GM18505 (cell line): ENCODE measurements at regions not wholly inside any gene's neighbourhood (a gene's known extent, or its start where the extent isn't known, plus 50 kb on each side); places are given as distances from the start of the nearest gene placed in this dataset.
"Not testable (repeated sequence)": the region's sequence is repeated elsewhere in the genome, so short reads cannot be mapped to it uniquely, and the experiment has no call there.

Experiments
- ATAC-seq: cut with Tn5 transposase; IDR thresholded peaks from one replicate; pipeline ENCODE4 v1.9.1; 2021; ENCODE audit not compliant: unreplicated experiment
- POLR2A ChIP-seq: IDR thresholded peaks from 4 replicates; pipeline ENCODE4 v1.6.1; 2011; ENCODE audit warnings: borderline replicate concordance; ENCODE audit not compliant: insufficient read depth, insufficient read length; ENCODE audit errors: extremely low read depth

DNA sequence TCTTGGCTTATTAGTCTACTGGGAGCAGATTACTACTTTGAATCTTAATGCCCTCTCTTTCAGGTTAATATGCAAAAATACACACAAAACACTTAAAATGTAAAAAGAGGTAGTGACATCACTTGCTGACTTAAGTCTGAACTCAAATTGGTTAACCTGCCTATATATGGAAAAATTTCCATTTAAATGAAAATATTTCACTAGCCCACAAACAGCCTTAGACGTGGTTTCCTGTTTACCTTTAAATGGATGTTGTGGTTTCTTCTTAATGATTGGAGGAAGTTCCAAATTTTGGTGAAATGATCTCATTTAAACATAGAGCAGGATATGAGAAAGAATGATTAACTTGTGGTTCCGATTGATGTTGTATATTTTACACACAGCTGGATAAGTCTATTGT is 553.7 kb downstream of the CD109 start:
- peak; percentile 65 for ATAC-seq
- no peak for TF ChIP-seq POLR2A

DNA sequence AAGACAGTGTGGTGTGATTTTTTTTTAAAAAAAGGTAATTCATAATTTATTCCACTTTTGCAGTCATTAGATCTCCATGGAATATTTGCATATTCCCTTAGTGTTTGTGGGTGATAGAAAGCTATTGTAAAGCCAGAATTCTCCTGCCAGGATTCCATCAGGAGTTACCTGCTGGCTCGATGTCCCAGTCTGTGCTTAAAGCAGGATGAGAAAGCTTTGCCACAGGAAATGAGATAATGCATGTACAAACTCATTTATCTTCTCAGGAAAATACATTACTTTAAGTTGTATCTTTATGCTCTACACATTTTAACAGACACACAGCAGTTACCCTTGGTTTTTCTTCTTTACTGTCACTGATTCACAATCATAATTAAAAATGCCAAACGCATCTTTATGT is 553.0 kb downstream of the CD109 start:
- TF ChIP-seq POLR2A: no peak
- no peak for ATAC-seq

- TF ChIP-seq POLR2A: no peak
- ATAC-seq: no peak
These were observed 526.8 kb downstream of the CD109 start for GRCh38 chr6:74222768-74223333.

DNA sequence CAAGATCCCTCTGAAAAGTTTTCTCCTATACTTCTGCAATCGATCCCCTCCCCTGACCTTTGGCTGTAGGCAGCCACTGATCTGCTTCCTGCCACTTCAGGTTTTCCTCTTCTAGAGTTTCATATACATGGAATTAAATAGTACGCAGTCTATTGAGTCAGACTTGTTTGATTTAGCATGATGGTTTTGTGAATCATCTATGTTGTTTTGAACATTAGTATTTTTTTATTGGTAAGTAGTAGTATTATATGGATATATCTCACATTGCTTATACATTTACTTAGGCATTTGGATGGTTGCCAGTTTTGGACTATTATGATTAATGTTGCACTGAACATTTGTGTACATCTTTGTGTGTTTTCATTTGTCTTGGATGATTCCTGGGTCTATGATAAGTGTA is 518.0 kb downstream of the CD109 start:
- no peak for TF ChIP-seq POLR2A
- ATAC-seq: no peak

DNA sequence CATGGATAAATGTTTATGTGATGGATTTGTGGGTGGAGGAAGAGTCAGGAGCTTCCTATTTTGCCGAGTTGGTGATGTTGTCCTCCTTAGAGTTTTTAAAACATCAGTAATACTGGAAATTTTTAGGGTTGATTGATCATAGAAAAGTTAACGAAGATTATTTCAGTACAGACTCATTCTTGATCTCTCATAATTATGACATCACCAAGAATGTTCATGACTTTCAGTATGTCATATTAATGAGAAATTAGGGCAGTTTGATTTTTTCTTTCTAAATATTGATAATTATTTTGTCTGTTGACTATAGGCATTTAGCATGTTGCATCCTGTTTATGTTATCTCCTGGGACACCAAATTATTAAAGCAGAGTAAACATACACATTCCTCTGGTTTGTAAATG is 512.2 kb downstream of the CD109 start:
- no peak for ATAC-seq
- TF ChIP-seq POLR2A: no peak

DNA sequence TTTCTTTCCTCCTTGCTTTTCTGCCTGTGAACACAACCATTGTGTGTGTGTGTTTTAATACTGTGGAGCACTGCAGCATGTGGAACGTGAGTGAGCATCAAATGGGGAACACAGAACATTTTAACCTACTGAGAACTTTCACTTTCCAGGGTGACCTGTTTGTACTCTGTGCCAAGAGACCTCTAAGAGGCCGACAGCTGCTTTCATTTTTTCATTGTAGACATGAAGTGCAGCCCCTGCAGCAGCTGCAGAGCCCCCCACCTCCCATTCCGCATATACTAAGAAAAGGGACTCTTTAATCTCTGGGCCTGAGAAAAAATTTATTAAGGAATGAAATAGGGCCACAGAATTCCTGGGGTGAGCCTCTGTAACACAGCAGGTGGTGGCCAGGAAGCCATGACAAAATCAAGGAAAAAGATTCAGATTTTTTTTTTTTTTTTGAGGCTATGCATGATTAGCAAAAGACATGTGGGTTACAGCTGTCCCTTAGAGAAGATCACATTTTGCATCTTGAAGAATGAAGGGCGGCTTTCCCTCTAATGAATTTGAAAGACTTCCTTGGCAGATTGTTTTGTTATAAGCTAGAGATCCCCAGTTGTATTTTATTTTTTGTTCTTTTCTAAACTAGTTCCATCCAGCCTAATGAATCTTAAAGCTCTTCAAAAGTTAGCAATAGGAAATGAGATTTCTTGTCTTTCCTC is 503.4 kb downstream of the CD109 start:
- ATAC-seq: no peak
- TF ChIP-seq POLR2A: no peak

GRCh38 chr6:74197310-74197709 is 501.3 kb downstream of the CD109 start:
- ATAC-seq: no peak
- TF ChIP-seq POLR2A: no peak

DNA sequence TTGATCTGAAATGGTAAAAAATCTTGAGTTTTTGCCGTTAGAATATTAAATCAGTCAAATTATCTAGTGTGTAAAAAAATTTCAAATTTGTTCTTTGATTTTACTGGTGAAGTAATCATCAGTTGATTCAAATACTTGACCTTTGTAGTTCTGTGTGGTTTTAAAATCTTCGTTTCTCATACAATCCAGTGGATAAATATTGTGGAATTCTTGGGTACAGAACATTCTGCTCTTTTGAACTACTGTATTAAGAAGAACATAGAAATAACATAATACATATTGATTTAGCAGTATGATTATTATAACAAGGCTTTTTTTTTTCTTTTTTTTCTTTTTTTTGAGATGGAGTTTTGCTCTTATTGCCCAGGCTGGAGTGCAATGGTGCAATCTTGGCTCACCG is 491.8 kb downstream of the CD109 start:
- TF ChIP-seq POLR2A: no peak
- ATAC-seq: no peak

DNA sequence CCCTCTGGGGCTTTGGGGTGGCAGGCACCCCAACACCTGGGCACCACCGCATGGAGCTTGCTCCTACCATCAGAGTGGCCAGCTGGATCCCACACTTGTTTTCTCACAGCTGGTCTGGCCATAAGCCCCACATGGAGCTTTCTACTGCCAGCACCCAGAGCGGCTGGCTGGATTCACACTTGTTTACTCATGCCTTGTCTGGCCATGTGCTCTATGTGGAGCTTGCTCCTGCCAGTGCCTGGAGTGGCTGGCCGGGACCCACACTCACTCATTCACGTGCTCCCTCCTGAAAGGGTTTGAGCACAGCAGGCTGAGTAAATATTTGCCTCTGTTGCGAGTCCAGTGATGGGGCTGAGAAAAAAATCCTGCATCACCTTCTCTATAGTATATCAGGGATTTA is 487.0 kb downstream of the CD109 start:
- TF ChIP-seq POLR2A: no peak
- no peak for ATAC-seq

GRCh38 chr6:74181471-74181870 is 485.5 kb downstream of the CD109 start:
- ATAC-seq: no peak
- no peak for TF ChIP-seq POLR2A

DNA sequence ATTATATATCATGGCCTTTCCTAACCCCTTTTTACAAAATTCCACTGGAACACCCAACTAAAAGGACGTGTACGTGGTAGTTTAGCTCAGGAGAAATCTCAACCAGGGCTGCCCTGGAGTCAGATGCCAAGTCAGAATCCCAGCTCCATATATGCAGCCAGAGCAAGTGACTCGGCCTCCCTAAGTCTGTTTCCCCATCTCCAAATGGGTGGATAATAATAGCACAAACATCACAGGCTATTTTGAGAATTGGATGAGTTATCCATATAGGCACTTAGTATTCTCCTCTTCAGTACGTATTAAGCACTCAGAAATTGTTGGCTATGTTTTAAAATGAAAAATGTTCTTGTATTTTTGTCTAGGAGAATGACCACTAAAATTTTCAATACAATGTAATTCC is 481.5 kb downstream of the CD109 start:
- no peak for ATAC-seq
- no peak for TF ChIP-seq POLR2A

DNA sequence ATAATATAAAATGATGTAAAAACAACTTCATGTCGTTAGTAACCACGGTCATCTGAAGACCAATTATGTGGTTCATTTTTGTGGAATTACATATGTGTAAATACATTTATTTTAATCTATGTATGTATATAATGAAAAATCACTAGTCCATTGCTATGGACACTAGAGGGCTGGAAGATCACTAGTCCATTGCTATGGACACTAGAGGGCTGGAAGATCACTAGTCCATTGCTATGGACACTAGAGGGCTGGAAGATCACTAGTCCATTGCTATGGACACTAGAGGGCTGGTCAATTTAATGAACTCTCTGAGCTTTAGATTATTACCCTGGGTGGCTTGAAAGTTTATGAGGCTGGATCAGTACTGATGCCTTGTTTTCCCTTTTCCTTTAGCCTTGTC is 474.5 kb downstream of the CD109 start:
- not testable (repeated sequence) for ATAC-seq

DNA sequence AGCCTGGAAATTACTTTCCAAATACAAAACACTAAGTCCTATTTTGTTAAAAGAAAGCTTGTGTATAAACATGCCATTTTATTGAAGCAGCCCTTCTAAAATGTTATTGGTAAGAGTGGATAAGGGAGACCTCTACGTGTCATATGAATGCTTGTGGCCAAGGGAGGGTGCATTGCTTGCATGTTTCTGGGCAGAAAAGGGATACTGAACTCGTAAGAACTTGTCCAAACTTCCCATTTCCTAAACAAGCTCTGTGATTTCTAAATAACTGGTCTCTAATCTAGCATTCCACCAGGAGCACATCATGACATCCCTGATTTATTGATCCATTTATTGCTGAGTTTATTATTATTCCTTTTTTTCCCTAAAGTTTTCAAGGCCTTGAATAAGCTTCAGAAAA is 474.1 kb downstream of the CD109 start:
- no peak for ATAC-seq
- no peak for TF ChIP-seq POLR2A

- TF ChIP-seq POLR2A: no peak
- no peak for ATAC-seq
These were observed 472.0 kb downstream of the CD109 start for GRCh38 chr6:74167976-74168375.

- no peak for TF ChIP-seq POLR2A
- no peak for ATAC-seq
These were observed 471.5 kb downstream of the CD109 start for GRCh38 chr6:74167511-74167910.
